ENCODE measurements at regions not wholly inside any gene's neighbourhood (a gene's known extent, or its start where the extent isn't known, plus 50 kb on each side); places are given as distances from the start of the nearest gene placed in this dataset.
"Not testable (repeated sequence)": the region's sequence is repeated elsewhere in the genome, so short reads cannot be mapped to it uniquely, and the experiment has no call there.

GRCh38 chrX:45508454-45508853, 307.8 kb upstream of the DIPK2B start:
- Histone ChIP-seq H4K20me1 (ENCODE audit: insufficient read depth, low read length) (no peaks in the 10 kb centered on the region), H3K27ac (ENCODE audit: low read depth, low read length, poor library complexity, severe bottlenecking) (no peak overlapping the region), H3K36me3 (ENCODE audit: insufficient read depth, low read length) (no peaks in the 10 kb centered on the region), H3K4me1 (ENCODE audit: insufficient read depth, low read length, severe bottlenecking) (no peaks in the 10 kb centered on the region), H3K79me2 (ENCODE audit: insufficient read depth, low read length) (no peaks in the 10 kb centered on the region), H2AFZ (ENCODE audit: low read length) (no peak overlapping the region), H3F3A (ENCODE audit: insufficient read depth, low read length) (no peaks in the 10 kb centered on the region), H3K9ac (ENCODE audit: low read length) (no peak overlapping the region), H3K4me2 (ENCODE audit: low read length) (no peak overlapping the region), H3K4me3 (ENCODE audit: low read depth, low read length, poor library complexity, severe bottlenecking) (no peak overlapping the region), H3K9me2 (ENCODE audit: low read depth, low read length) (no peaks in the 10 kb centered on the region), H3K9me3 (ENCODE audit: low read length) (no peaks in the 10 kb centered on the region), H3K27me3 (ENCODE audit: insufficient read depth, low read length) (no peaks in the 10 kb centered on the region)
- TF ChIP-seq CTCF (IDR thresholded peaks at IDR 0.05; ENCODE audit: low read length) (no peak), EZH2 (IDR thresholded peaks at IDR 0.05; ENCODE audit: borderline replicate concordance, low read length) (no peak)

GRCh38 chrX:45506149-45506730, 305.6 kb upstream of the DIPK2B start:
- Histone ChIP-seq H3K9me3 (ENCODE audit: low read length) (no peaks in the 10 kb centered on the region), H3K36me3 (ENCODE audit: insufficient read depth, low read length) (no peaks in the 10 kb centered on the region), H3F3A (ENCODE audit: insufficient read depth, low read length) (no peaks in the 10 kb centered on the region), H4K20me1 (ENCODE audit: insufficient read depth, low read length) (no peaks in the 10 kb centered on the region), H3K4me2 (ENCODE audit: low read length) (no peak overlapping the region), H3K9ac (ENCODE audit: low read length) (no peak overlapping the region), H3K27me3 (ENCODE audit: insufficient read depth, low read length) (no peaks in the 10 kb centered on the region), H3K27ac (ENCODE audit: low read depth, low read length, poor library complexity, severe bottlenecking) (no peak overlapping the region), H3K4me1 (ENCODE audit: insufficient read depth, low read length, severe bottlenecking) (no peaks in the 10 kb centered on the region), H3K4me3 (ENCODE audit: low read depth, low read length, poor library complexity, severe bottlenecking) (no peak overlapping the region), H3K79me2 (ENCODE audit: insufficient read depth, low read length) (no peaks in the 10 kb centered on the region), H2AFZ (ENCODE audit: low read length) (no peak overlapping the region), H3K9me2 (ENCODE audit: low read depth, low read length) (no peaks in the 10 kb centered on the region)
- TF ChIP-seq CTCF (IDR thresholded peaks at IDR 0.05; ENCODE audit: low read length) (no peak), EZH2 (IDR thresholded peaks at IDR 0.05; ENCODE audit: borderline replicate concordance, low read length) (no peak)

GRCh38 chrX:45505214-45505613, 304.5 kb upstream of the DIPK2B start:
- Histone ChIP-seq H3K27me3 (ENCODE audit: insufficient read depth, low read length) (no peaks in the 10 kb centered on the region), H2AFZ (ENCODE audit: low read length) (no peak overlapping the region), H3K9ac (ENCODE audit: low read length) (no peak overlapping the region), H3K9me2 (ENCODE audit: low read depth, low read length) (no peaks in the 10 kb centered on the region), H3K36me3 (ENCODE audit: insufficient read depth, low read length) (no peaks in the 10 kb centered on the region), H3F3A (ENCODE audit: insufficient read depth, low read length) (no peaks in the 10 kb centered on the region), H3K4me1 (ENCODE audit: insufficient read depth, low read length, severe bottlenecking) (no peaks in the 10 kb centered on the region), H3K79me2 (ENCODE audit: insufficient read depth, low read length) (no peaks in the 10 kb centered on the region), H3K9me3 (ENCODE audit: low read length) (no peaks in the 10 kb centered on the region), H3K27ac (ENCODE audit: low read depth, low read length, poor library complexity, severe bottlenecking) (no peak overlapping the region), H3K4me2 (ENCODE audit: low read length) (no peak overlapping the region), H3K4me3 (ENCODE audit: low read depth, low read length, poor library complexity, severe bottlenecking) (no peak overlapping the region), H4K20me1 (ENCODE audit: insufficient read depth, low read length) (no peaks in the 10 kb centered on the region)
- no peak for TF ChIP-seq CTCF (IDR thresholded peaks at IDR 0.05; ENCODE audit: low read length)
- TF ChIP-seq EZH2 (IDR thresholded peaks at IDR 0.05; ENCODE audit: borderline replicate concordance, low read length) = no peak

GRCh38 chrX:45503787-45504362, 303.2 kb upstream of the DIPK2B start:
- not testable (repeated sequence) for H3F3A ChIP-seq (ENCODE audit: insufficient read depth, low read length); H4K20me1 ChIP-seq (ENCODE audit: insufficient read depth, low read length); H3K36me3 ChIP-seq (ENCODE audit: insufficient read depth, low read length); H3K4me2 ChIP-seq (ENCODE audit: low read length); H2AFZ ChIP-seq (ENCODE audit: low read length); H3K9ac ChIP-seq (ENCODE audit: low read length); H3K27ac ChIP-seq (ENCODE audit: low read depth, low read length, poor library complexity, severe bottlenecking); H3K9me2 ChIP-seq (ENCODE audit: low read depth, low read length); H3K4me1 ChIP-seq (ENCODE audit: insufficient read depth, low read length, severe bottlenecking); H3K9me3 ChIP-seq (ENCODE audit: low read length); H3K4me3 ChIP-seq (ENCODE audit: low read depth, low read length, poor library complexity, severe bottlenecking); H3K27me3 ChIP-seq (ENCODE audit: insufficient read depth, low read length); H3K79me2 ChIP-seq (ENCODE audit: insufficient read depth, low read length)

Measured in OCI-LY1 (cell line).